ENCODE measurements at regions not wholly inside any gene's neighbourhood (a gene's known extent, or its start where the extent isn't known, plus 50 kb on each side); places are given as distances from the start of the nearest gene placed in this dataset.

DNA sequence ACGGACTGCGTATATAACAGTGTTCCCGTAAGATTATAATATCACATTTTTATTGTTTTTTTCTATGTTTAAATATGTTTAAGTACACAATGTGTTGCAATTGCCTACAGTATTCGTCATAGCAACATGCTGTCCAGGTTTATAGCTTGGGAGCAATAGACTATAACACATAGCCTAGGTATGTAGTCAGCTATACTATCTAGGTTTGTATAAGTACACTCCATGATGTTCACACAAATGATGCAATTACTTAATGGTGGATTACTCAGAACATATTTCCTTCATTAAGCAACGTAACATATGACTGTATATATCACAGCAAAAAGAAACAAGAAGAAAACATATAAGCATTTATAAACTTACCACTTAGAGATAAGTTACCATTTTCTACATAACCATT, 160.0 kb downstream of the CBLN1 start:
- DNase-seq: no peak

DNA sequence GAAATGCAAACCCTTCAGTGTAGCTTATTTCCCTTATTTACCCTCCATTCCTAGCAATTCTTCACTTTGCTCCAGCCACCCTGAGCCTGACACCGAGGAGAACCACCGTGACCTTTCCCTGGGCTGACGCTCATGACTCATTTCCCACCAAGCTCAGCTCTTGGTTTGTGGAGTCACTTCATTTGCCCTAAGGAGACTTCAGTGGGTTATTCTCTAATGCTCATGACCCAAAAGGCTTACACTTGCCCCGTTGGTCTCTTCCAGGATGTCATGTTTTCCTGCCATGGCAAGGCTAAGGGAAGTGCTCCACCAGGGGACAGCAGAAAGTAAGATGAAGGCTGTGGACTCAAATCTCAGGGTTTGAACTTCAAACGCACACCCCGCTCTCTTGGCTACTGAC, 161.0 kb downstream of the CBLN1 start:
- DNase-seq: no peak

DNA sequence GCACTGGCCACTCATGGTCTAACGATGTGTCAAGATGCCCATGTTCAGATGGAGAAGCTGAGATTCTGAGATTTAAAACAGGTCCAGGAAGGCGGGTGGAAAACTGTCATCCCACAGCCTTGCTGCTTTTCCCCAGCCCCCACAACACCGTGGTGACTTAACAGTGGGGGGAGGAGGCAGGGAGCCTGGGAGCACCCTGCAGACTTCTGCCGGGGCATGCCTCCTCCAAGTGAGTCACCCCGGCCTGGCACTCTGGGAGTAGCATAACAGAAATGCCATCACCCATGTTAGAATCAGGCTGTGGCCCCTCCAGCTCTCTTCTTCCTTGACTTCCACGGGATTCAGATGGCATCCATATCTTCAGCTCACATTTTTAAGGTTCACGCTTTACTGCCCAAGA, 164.8 kb downstream of the CBLN1 start:
- no peak for DNase-seq

DNA sequence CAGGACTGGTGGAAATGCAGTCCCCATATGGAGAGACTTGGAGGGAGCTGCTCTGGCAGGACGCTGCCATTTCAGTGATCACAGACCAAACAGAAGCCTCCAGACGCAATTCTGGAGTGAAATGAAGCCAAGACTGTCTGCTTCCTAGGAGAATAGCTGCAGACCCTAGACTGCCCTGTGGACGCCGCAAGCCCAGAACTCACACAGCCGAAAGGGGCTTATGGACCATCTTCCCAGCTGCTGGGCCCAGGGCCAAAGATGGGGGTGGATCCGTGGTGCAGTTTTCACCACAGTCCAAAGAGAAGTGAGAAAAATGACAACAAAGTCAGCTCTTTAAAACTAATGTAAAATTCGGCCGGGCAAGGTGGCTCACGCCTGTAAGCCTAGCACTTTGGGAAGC, 165.7 kb downstream of the CBLN1 start:
- DNase-seq: no peak

DNA sequence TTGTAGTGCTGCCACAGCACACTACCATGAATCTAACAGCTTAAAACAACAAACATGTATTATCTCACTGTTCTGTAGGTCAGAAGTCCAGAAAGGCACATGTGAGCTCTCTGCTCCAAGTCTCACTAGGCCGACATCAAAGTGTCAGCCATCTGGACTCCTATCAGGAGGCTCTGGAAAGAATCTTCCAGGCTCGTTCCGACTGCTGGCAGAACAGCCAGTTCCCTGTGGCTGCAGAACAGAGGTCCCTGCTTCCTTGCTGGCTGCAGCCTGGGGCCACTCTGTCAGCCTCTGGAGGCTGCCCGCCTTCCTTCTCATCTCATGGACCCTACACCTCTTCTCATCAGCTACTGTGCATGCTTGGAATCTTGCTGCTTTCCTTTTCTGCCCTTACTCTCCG, 168.9 kb downstream of the CBLN1 start:
- no peak for DNase-seq

DNA sequence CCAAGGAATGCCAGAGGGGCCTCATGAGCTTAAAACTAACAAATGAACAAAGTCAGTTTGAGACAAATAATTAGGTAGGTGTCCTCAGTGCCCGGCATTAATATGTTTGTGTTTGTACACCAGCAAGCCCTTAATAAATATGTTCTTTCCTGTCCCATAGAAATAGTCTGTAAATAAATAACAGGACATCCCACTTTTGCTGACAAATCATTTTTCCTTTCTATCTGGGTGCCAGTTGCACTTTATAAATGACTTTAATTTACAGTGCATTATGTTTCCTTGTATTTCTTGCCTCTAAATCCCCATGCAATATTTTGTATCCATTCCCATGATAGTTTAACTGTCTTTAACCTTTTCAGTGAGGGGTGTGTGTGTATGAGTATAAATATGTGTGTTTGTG, 170.3 kb downstream of the CBLN1 start:
- no peak for DNase-seq

DNA sequence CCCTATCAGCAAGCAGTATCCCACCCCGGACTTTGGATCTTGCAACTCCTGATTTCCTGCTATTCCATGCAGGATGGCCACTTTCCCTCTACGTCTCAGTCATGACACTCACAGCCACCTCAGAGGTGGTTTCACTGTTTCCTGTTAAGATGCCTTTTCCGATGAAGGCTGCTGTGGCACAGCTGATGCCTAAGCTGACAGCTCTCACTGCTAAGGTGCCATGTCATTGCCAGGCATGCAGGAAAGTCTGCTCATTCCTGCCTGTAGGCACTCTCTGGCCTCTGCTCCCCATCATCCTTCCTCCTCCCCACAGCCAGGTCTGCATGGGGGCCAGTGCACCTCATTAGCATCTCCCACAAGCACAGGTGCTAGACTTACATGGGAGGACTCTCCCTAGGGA, 173.0 kb downstream of the CBLN1 start:
- DNase-seq: no peak

DNA sequence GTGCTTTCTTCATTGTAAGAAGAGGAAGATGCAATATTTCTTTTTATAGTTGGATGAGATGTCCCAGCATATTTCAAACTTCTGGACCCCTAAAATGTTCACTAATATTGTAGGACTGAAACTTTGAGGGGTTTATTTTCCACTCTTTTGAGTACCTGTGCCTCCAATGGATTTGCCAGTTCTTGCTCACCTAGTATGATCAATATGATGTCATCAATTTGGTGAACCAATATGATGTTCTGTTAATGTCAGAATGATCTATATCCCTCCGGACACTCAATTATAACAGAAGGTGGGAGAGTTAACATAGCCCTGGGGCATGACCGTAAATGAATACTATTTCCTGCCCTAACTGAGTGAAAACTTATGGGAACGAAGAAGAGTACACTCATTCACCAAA, 178.3 kb downstream of the CBLN1 start:
- no peak for DNase-seq

DNA sequence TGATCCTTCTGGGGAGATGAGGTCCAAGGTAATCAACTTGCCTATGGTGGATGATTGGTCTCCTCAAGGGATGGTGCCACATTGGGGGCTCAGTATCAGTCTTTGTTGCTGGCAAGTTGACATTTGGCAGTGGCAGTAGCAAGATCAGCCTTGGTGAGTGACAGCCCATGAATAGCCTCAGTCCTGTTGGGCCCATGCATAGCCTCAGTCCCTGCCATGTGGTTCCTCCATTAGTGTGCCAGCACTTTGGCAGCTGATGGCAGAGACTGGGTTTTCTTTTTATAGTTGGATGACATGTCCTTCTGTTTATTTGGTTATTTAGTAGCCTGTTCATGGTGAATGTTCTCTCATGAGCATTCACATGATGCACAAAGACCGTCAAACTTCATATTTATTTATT, 179.6 kb downstream of the CBLN1 start:
- no peak for DNase-seq

DNA sequence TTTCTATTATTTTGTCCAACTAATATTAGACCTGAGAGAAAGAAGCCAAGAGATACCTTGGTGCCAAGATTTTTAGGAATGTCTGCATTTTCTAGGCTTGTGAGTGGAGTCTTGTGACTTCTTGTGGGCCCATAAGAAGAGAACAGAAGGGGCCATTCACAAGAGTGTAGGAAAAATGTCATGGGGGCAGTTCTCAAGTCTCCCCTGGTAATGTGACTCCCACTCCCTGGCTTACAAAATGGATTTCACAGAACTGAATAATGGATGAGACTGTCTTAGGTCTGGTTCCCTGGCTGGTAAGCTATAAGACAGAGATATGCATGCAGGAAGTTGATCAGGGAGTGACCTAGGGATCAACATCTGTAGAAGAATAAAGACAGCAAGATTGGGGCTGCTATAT, 181.3 kb downstream of the CBLN1 start:
- no peak for DNase-seq

DNA sequence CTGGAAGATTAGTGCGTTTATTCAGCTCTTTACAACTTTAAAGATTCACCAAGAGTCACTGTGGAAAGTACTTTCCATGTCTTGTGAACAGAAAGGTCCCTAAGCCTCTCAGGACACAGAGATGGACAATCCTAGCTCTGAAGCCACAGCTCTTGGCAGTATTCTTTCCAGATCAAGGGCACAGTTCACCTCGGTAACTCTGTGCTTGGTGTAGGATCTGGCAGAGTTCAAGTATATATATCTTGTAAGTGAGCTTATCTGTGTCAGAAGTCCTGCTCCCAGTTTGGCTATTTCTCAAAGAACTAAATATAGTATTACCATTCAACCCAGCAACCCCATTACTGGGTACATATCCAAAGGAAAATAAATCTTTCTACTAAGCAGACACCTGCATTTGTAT, 183.7 kb downstream of the CBLN1 start:
- DNase-seq: no peak

DNA sequence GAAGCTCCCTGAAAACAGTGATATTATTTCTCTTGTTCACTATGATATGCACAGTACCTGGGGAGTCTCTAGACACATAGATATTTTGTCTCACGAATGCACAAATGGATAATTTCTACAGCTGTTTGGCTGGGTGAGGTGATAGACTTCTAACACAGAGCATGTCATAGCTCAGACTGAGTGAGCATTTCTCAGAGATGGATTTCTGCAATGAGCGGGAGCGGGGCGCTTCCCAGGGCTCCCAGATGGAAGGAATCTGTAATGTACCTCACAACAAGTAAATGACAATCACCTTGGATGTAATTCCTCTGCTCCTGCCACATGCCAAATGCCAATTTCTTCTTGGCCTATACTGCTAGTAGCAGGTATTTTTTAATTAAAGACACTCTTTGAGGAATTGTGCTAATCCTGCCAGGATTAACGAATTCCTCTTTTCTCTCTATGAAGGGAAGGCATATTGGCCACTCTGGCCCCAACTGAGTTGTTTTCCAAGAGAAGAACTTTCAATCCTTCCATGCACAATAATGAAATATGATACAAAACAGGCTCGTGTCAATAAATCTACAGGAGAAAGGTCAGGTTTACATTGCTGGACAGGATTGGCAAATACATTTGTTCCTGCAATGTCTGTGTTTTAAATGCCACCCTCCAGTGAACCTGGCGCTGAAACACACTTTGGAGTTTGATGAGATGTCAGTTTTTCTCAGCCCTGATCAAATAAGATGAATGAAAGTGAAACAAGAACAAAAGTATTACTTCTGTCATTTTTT, 185.3 kb downstream of the CBLN1 start:
- no peak for DNase-seq

DNA sequence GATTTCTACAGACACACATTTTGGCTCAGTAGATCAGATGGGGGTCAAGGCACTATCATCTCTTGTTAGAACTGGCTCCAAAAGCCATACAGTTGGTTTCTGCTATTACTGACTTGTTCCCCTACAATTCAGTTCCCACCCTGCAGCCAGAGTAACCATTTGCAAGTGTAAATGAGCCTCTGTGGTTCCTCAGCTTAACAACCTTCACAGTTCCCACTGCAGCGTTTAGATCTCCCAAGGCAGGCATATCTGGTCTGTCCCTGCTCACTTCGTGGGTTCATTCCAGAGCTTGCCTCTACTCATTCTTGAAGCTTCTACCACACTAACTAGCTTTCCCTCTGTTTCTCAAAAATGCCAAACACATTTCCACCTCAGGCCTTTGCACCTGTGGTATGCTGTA, 186.1 kb downstream of the CBLN1 start:
- DNase-seq: no peak

DNA sequence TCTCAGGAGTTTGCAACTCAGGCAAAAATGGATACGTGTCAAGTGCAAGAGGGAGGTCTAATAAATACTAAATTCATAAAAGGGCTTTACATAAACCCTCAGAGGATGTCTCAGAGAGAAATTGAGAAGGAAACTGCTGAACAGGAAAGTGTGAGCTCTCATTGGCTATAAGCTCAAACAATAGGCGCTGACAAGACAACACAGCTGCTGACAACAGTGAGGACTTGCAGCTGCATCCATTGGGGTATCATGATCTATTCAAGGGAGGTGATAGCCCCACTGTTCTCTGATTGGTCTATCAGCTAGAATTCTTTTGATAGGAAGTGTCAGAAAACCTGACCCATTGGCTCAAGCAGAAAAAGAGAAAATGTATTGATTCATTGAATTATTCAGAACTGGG, 187.2 kb downstream of the CBLN1 start:
- no peak for DNase-seq

DNA sequence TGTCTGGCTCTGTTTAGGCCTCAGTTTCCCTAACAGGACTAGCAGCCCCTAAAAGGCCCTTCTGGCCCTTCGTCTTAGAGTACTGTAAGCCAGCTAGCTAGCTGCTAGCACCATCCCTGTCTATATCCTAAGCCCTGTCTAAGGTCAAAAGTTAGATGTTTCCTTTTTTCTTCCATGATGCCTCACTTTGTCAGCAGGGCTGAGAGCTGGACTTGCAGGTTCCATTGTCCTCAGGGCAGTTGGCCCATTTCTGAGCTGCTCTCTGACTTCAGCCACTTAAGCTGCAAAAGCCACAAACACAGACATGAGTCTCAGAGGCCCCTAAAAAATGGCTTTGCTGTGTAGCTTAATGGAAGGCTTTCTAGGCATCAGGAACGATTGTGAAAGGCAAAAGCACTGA, 187.7 kb downstream of the CBLN1 start:
- no peak for DNase-seq

DNA sequence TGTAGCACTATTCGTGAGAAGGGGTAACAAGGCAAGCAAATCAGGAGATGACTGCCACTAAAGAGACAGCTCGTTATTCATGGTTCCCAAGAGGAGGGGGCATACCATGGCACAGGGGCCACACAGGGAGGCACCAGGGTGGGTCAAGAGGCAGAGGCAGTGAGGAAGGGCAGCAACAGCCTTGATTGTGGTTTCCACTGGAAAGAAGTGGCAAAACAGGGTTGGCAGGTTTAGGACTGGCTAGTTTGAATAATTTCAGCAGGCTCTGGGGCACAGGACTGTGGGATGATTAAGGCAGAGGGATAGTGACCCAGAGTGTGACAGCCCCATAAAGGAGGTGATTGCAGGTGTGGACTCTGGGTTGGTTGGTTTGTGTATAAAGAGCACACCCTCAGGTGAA, 188.9 kb downstream of the CBLN1 start:
- DNase-seq: no peak

DNA sequence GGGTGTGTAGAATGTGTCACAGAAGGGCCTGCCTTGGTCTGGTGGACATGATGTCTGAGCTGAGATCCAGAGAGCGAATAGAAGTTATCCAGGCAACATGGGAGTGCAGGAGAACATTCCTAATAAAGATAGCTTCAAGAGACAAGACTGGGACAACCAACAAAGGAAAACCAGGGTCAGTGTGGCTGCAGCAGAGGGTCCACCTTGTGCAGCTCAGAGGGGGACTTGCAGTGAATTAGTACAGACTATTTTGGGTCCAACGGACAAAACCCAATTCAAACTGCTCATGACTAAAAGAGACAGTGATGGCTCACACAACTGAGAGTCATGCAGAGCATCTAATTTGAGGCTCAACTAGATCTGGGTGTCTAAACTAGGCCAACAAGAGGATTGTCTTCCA, 192.1 kb downstream of the CBLN1 start:
- no peak for DNase-seq

DNA sequence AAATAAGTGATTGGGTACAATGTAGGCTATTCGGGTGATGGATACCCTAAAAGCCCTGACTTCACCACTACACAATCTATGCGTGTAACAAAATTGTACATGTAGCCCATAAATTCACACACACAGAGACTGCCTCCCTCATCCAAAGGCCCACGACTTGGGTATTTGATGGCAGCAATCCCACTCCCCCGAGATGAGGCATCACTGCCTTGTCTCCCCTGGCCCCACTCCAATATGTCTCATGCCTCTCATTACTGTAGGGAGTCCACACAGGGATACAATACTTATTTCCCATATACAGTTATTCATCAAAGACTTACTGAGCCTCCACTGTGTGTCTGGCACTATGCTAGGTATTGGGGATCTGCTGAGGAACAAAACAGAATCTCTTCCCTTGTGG, 192.6 kb downstream of the CBLN1 start:
- no peak for DNase-seq

DNA sequence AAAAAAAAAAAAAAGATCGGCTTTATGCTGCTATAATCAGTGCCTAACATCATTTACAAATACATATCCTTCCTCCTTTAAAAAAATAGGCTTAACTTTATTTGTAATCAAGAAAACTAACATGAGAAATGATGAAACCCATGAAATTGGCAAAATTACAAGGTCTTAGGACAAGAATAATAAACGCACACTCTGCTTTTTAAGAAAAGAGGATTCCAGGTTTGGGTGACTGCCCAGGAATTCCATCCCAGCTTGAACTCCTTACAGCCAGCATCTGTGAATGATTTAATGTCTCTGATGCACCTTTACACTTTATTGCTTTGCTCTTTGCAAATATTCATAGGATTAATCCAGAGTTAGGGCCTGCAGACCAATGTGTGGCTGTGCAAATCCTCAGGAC, 196.0 kb downstream of the CBLN1 start:
- no peak for DNase-seq

DNA sequence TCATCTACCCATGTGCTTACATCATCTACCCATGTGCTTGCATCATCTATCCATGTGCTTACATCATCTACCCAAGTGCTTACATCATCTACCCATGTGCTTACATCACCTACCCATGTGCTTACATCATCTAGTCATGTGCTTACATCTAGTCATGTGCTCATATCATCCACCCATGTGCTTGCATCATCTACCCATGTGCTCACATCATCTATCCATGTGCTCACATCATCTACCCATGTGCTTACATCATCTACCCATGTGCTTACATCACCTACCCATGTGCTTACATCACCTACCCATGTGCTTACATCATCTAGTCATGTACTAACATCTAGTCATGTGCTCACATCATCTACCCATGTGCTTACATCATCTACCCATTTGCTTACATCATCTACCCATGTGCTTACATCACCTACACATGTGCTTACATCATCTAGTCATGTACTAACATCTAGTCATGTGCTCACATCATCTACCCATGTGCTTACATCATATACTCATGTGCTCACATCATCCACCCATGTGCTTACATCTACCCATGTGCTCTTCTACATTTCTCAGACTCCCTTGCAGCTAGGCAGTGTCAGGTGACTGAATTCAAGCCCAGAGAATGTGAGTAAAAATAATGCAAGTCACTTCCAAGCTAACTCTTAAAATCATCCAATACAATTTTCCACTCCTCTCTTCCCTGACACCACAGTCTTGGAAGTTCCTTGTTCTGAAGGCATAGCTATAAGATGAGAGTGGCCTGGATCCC, 196.8 kb downstream of the CBLN1 start:
- no peak for DNase-seq

DNA sequence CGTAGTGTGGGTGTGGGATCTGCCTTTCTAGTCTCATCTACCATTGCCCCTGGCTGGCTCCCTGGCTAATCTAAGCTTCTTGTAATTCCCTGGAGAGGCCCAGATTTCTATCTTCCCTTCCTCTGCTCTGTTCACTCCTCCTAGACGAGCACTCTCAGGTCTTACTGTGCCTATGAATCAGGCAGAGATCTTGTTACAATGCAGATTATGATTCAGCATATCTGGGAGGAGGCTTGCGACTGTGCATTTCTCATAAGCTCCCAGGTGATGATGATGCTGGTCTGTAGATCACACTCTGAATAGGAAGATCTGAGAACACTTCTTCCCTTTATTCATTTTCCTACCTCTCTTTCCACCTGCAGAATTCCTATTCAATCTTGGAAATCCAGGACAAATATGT, 200.1 kb downstream of the CBLN1 start:
- DNase-seq: no peak

DNA sequence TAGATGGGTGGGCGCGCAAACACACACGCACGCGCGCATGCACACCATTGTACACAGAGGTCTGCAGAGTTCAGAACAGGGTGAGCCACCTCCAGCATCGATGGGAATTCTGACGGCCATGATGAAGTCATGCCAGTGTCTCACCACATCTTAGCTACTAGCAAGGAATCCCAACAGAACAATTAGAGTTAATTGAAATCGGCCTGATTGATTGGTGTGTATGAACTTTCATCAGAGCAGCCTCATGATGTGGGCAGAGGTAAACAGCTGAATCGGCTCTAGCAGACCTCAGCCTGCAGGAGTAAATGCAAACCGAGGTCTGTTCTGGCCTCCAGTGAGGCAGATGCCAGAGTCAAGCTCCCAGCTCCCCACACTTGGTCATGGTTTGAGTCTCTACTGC, 200.6 kb downstream of the CBLN1 start:
- DNase-seq: no peak

DNA sequence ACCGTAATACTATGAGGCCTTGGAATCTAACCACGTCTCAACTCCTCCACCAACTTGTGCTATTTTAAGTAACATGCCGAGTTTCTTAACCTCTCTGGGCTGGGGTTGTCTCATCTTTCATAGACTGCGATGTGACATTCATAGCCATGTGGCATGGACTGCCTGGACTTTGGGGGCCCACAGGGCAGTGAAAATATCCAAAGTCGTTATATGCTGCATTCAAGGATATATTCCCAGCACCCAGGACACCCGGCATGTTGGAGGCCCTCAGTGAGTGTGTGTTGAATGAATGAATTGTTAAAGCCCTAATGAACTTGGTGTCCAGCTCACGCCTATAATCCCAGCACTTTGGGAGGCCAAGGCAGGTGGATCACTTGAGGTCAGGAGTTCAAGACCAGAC, 203.1 kb downstream of the CBLN1 start:
- DNase-seq: no peak

DNA sequence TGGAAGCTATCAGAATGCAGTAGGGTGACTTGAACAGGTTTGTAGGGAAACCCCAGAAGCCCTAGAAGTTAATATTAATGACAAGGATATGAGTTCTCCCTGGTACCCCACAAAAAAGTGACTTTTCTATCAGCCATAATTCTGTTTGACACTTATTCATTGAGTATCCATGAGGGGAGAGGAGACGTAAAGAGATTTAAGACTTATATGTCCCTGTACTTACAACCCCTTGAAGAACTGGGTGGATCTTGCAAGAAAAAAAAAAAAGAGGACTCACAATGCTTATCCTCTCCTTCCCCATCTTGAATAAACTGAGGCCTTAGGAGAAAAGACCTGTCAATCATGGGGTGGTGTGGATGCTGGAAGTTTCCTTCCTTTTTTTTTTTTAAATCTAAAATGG, 203.5 kb downstream of the CBLN1 start:
- no peak for DNase-seq

DNA sequence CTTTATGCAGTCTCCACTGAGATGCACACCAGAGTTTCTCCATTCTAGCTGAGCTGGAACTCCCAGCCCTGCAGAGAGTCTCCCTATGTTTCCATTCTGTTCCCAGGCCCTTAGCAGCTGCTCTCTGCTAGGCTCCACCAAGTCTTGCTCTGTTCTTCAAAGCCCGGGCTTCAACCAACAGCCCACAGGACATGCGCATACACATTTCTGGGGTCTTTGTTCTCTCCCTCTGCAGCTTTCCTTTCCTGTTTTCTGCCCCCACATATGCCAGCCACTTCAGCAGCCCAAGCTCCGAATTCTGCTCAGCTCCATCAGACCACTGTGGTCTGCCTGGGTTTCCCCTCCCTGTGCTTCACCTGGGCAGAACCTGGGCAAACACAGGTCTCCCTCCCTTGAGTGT, 205.9 kb downstream of the CBLN1 start:
- DNase-seq: no peak
